ENCODE measurements at regions not wholly inside any gene's neighbourhood (a gene's known extent, or its start where the extent isn't known, plus 50 kb on each side); places are given as distances from the start of the nearest gene placed in this dataset.

GRCh38 chr2:138390316-138390945 lies 111.1 kb upstream of the SPOPL start:
- H3K9me3 ChIP-seq = no peaks in the 10 kb centered on the region
- TF ChIP-seq CTCF (IDR thresholded peaks at IDR 0.05) (no peak), EP300 (IDR thresholded peaks at IDR 0.05; ENCODE audit: low read depth) (no peak), POLR2AphosphoS5 (IDR thresholded peaks at IDR 0.05) (no peak), POLR2A (IDR thresholded peaks at IDR 0.05) (no peak)
- intact Hi-C loops (cut with DNase I; ENCODE audit: low total_unique reads) (no loop called here), in situ Hi-C loops (cut with MboI; ENCODE audit: low pct_ligation_motif_present in 1 of 4, low pct_unique_long_range_greater_than_20kb in 1 of 4, low sequenced_read_pairs in 3 of 4) (loop anchor here in 3 of 4 donors (25.0 kb wide), 2 partner anchors 453 to 478 kb away; no protein-coding TSS in a partner anchor)
- H3K4me1 ChIP-seq = no peaks in the 10 kb centered on the region
- WGBS, 2 donors (ENCODE audit: low coverage in 1 of 2) = 20 to 78% methylated on average over 1 to 7 of the region's 7 CpGs
- H3K4me3 ChIP-seq = no peak overlapping the region
- no peaks in the 10 kb centered on the region for H3K36me3 ChIP-seq
- H3K27ac ChIP-seq = no peak overlapping the region
- H3K27me3 ChIP-seq = no peaks in the 10 kb centered on the region
- no peak for DNase-seq

DNA sequence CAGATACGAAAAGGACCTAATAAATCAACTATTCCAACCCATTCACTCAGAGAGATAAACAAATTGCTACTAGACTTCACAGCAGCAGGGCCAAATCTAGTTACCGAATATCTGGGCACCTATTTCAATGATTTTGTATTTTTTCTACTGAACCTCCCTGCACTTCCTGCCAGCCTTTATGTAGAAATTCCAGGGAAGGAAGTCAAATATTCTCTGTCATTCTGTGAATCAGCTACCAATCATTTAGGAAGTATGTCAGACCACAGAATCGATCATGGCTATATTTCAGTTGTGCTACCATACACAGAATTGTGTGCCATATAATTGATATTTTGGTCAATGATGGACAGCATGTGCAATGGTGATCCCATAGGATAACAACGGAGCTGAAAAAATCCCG lies 109.6 kb upstream of the SPOPL start:
- Histone ChIP-seq H3K4me3 (no peak overlapping the region), H3K27me3 (no peaks in the 10 kb centered on the region), H3K36me3 (no peaks in the 10 kb centered on the region), H3K9me3 (no peaks in the 10 kb centered on the region), H3K27ac (no peak overlapping the region), H3K4me1 (no peaks in the 10 kb centered on the region)
- DNase-seq = no peak
- intact Hi-C loops (cut with DNase I; ENCODE audit: low total_unique reads) (no loop called here), in situ Hi-C loops (cut with MboI; ENCODE audit: low pct_ligation_motif_present in 1 of 4, low pct_unique_long_range_greater_than_20kb in 1 of 4, low sequenced_read_pairs in 3 of 4) (loop anchor here in 3 of 4 donors (25.0 kb wide), 2 partner anchors 455 to 480 kb away; no protein-coding TSS in a partner anchor)
- TF ChIP-seq EP300 (IDR thresholded peaks at IDR 0.05; ENCODE audit: low read depth) = no peak
- 82 to 94% methylated on average over 2 to 5 of the region's 5 CpGs for WGBS, 2 donors (ENCODE audit: low coverage in 1 of 2)

DNA sequence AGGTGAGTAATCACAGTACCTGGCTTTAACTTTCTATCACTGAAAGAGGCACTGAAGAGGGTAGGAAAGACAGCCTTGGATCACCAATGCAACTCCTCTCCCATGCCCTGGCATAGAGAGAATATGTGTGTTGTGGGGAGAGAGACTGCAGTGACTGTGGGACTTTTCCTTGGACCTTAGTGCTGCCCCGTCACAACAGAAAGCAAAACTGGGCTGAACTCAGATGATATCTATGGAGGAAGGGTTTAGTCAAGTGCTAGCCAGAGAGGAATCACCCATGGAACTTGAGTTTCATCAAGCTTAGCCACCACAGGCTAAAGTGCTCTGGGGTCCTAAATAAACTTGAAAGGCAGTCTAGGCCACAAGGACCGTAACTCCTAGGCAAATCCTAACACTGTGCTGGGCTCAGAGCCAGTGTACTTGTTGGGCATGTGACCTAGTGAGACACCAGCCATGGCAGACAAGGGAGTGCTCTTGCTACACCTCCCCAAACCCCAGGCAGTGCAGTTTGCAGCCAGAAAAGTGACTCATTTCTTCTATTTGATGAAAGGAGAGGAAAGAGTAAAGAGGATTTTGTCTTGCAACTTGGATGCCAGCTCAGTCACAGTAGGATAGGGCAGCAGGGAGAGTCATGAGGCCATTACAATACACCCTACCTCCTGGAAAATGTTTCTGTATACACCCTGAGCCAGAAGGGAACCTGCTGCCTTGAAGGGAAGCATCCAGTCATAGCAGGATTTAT lies 105.8 kb upstream of the SPOPL start:
- Histone ChIP-seq H3K9me3 (peaks cover 0 to 2% of the 10 kb centered on the region in 2 donors), H3K36me3 (no peaks in the 10 kb centered on the region), H3K27ac (no peak overlapping the region), H3K27me3 (no peaks in the 10 kb centered on the region), H3K4me3 (no peak overlapping the region), H3K4me1 (no peaks in the 10 kb centered on the region)
- no peak for DNase-seq
- TF ChIP-seq EP300 (IDR thresholded peaks at IDR 0.05; ENCODE audit: low read depth) = no peak
- TF ChIP-seq POLR2A (IDR thresholded peaks at IDR 0.05) = no peak
- no peak for TF ChIP-seq CTCF (IDR thresholded peaks at IDR 0.05)
- TF ChIP-seq POLR2AphosphoS5 (IDR thresholded peaks at IDR 0.05) = no peak
- intact Hi-C loops (cut with DNase I; ENCODE audit: low total_unique reads) (no loop called here), in situ Hi-C loops (cut with MboI; ENCODE audit: low pct_ligation_motif_present in 1 of 4, low pct_unique_long_range_greater_than_20kb in 1 of 4, low sequenced_read_pairs in 3 of 4) (loop anchor here in 3 of 4 donors (25.0 kb wide), 2 partner anchors 458 to 483 kb away; no protein-coding TSS in a partner anchor)
- 77% methylated on average over 2 of the region's 2 CpGs; no CpG with 5 or more reads in 1 of the 2 donors for WGBS, 2 donors (ENCODE audit: low coverage in 1 of 2)

GRCh38 chr2:138396843-138397242 lies 104.7 kb upstream of the SPOPL start:
- no peak overlapping the region for H3K27ac ChIP-seq
- WGBS, 2 donors (ENCODE audit: low coverage in 1 of 2) = 94% methylated on average over 3 of the region's 3 CpGs; no CpG with 5 or more reads in 1 of the 2 donors
- intact Hi-C loops (cut with DNase I; ENCODE audit: low total_unique reads) (no loop called here), in situ Hi-C loops (cut with MboI; ENCODE audit: low pct_ligation_motif_present in 1 of 4, low pct_unique_long_range_greater_than_20kb in 1 of 4, low sequenced_read_pairs in 3 of 4) (loop anchor here in 3 of 4 donors (25.0 kb wide), 2 partner anchors 460 to 485 kb away; no protein-coding TSS in a partner anchor)
- no peaks in the 10 kb centered on the region for H3K27me3 ChIP-seq
- TF ChIP-seq CTCF (IDR thresholded peaks at IDR 0.05) (no peak), POLR2AphosphoS5 (IDR thresholded peaks at IDR 0.05) (no peak), EP300 (IDR thresholded peaks at IDR 0.05; ENCODE audit: low read depth) (no peak), POLR2A (IDR thresholded peaks at IDR 0.05) (no peak)
- no peak overlapping the region for H3K4me3 ChIP-seq
- DNase-seq = no peak
- no peaks in the 10 kb centered on the region for H3K4me1 ChIP-seq
- H3K9me3 ChIP-seq = peaks cover 4 to 11% of the 10 kb centered on the region in 2 donors
- H3K36me3 ChIP-seq = no peaks in the 10 kb centered on the region

Measured in transverse colon (tissue), 4 donors.